Stimulated activated CD4-positive, alpha-beta T cell treated with anti-CD3 and anti-CD28 coated beads, Interleukin-12 subunit alpha, Interleukin-12 subunit beta, amount 100 ng/mL, for 48 hours (primary cell): ENCODE measurements at regions not wholly inside any gene's neighbourhood (a gene's known extent, or its start where the extent isn't known, plus 50 kb on each side); places are given as distances from the start of the nearest gene placed in this dataset.
A peak's percentile ranks its signal among the peaks of the same experiment; 100 is the strongest.

Experiments used
- DNase-seq, 3 donors: peaks; one replicate each; pipeline ENCODE4 v3.0.0-alpha.2; 2020; ENCODE audit warnings: low read depth in 2 of 3, low spot score in 1 of 3

GRCh38 chr6:148143771-148144170, 198.9 kb upstream of the SASH1 start:
- no peak for DNase-seq

GRCh38 chr6:148144917-148145521, 197.6 kb upstream of the SASH1 start:
- DNase-seq = peak; percentile 46 to 70 (median 66)

DNA sequence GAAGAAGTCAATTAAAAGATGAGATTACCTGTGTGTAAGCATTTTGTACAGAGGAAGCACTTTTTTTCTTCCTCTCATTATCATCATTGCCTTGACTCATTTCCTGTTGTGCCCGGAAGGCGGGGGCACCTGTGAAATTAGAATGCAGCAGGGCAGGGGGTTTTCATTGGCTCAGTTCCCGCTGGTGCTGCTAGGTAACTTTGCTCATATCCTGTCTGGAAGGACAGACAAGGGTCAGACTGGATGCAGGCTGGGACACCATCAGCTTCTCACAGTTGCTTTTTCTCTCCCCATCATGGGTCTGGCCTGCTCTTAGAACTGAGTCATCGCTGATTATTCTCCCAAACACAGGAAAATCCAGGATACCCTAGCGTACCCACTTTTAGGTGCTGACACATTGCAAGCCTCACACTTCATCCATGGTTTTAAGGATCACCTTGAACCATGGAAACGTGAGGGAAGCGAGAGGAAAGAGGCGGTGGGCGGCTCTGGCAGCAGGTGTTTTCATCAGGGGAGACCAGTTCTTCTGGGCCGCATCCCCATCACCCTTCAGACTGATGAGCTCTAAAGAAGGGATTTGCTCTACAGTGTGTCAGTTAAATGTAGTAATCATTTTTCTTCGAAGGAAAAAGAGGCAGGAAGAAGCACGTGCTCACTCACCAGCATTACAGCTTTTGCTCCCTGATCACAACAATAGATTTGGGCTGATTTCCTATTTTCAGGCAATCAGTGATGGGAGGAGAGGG, 195.7 kb upstream of the SASH1 start:
- peak; percentile 29 to 49 (median 45) for DNase-seq

GRCh38 chr6:148147463-148147830, 195.2 kb upstream of the SASH1 start:
- no peak for DNase-seq

GRCh38 chr6:148151896-148152643, 190.6 kb upstream of the SASH1 start:
- no peak for DNase-seq

GRCh38 chr6:148154668-148155067, 188.0 kb upstream of the SASH1 start:
- no peak for DNase-seq

GRCh38 chr6:148155293-148155692, 187.3 kb upstream of the SASH1 start:
- no peak for DNase-seq

- no peak for DNase-seq
Observed at GRCh38 chr6:148157841-148158240, 184.8 kb upstream of the SASH1 start.

- no peak for DNase-seq
Observed at GRCh38 chr6:148164645-148165044, 178.0 kb upstream of the SASH1 start.

GRCh38 chr6:148166339-148166968, 176.2 kb upstream of the SASH1 start:
- DNase-seq = no peak

DNA sequence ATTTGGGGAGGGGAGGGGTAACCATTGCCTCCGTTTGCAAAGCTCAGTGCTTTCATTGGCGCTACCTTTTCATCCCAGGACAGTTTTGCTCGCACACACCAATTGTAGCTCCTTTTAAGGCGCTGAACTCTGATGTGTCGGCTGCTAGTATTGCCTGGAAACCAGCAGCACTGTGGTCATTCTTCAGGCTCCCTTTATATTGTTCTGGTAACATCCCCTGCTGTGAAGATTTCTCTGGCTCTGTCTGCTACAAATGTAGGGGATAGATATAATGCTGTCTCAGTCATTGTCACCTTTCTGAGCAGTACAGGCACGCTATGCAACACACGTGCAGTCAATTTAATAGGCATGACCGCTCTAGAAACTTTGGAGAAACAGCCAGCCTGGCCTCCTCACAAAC, 172.9 kb upstream of the SASH1 start:
- no peak for DNase-seq

DNA sequence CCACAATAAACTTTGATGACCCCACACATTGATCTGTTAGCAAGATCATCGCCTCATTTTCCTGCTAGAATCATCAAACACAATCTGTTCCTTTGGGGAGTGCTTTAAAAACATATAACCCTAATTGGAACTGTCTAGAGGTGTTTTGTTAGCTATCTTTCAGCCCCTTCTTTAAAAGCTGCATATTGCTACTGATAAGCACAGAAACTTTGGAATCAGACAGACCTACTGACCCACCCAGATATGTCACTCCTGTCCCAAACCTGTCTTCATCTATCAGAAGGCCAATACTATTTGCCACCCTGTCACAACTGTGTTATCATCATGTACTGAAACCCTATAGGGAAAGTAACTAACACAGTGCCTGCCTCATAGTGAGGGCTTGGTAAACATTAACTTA, 172.4 kb upstream of the SASH1 start:
- no peak for DNase-seq

GRCh38 chr6:148173548-148173947, 169.1 kb upstream of the SASH1 start:
- no peak for DNase-seq

- DNase-seq = no peak
Observed at GRCh38 chr6:148175550-148176188, 167.0 kb upstream of the SASH1 start.

DNA sequence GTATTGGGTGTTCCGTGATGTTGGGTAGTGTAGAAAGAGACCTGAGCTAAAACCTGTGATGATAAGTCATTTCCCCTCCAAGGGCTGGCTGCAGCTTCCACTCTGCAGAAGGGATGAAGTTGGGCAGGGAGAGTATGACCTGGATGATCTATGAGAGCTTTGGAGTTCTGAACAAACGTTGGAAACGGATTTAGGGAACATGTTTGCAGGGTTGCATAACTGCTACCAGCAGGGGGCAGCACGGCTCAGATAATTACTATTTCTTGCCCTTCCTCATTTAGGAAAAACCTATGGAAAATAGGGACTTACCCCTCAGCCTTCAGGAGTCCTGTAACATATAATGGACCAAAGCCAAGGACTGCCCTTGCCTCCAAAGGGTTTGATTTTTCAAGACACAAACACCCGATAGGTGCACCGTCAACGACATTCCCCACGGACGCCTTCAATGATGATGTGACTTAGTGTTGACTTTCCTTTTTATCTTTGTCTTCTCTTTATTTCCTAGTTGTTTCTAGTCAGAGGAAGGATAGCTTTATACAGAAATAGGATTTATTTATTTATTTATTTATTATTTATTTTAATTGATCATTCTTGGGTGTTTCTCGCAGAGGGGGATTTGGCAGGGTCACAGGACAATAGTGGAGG, 164.9 kb upstream of the SASH1 start:
- DNase-seq = peak in 2 of 3 donors; percentile 12 to 20

DNA sequence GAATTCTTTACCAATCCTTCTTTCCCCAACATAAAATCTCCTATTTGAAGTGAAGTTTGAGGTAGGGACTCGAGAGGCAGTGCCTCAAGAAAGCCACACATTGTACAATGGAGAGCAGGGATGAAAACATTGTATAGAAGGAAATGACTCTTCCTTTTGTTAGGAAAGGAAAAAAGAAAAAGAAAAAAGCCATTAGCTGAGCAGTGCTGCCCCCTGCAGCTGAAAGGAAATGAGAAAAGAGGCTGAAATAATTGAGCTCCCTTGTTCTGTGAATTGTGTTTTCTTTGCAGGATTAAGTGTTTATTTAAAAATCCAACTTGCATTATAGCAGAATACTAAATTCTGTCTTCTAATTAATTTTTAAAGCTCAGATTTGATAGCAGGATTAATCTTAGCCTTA, 162.9 kb upstream of the SASH1 start:
- DNase-seq = no peak

GRCh38 chr6:148182378-148182777, 160.3 kb upstream of the SASH1 start:
- no peak for DNase-seq

- DNase-seq = no peak
Observed at GRCh38 chr6:148183776-148184175, 158.9 kb upstream of the SASH1 start.

- no peak for DNase-seq
Observed at GRCh38 chr6:148186916-148187315, 155.7 kb upstream of the SASH1 start.

DNA sequence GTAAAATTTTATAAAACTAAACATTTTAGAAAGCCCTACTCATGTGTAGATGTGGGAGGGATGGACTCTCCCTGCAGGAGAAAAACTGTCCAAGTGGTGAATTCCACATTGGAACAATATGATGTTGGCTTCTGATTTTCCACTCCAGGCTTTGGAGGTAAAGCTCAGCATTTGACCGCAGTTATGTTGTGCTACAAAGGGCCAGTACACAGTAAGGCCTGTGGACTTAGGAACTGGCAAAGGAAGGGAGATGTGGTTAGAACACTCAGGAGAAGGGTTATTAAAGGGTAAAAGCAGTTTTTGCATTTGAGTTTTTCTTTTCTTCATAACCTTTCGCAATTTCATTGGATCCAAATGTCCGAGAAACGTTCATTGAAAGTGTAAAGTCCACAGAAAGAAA, 150.3 kb upstream of the SASH1 start:
- no peak for DNase-seq
